Gastrocnemius medialis (tissue), 4 donors: ENCODE measurements at regions not wholly inside any gene's neighbourhood (a gene's known extent, or its start where the extent isn't known, plus 50 kb on each side); places are given as distances from the start of the nearest gene placed in this dataset.

Source experiments
- ATAC-seq, 2 donors: fragments of 150-250 bp; one replicate each; pipeline ENCODE4 v1.9.1; 2016
- DNase-seq, 2 donors: peaks; one replicate each; pipeline ENCODE4 v3.0.0-alpha.2; 2019
- H3K27ac ChIP-seq, 4 donors: fragments of 200-600 bp; sonication (generic); 1 replicate in 1 of 4; 2 replicates in 3 of 4; pipeline ENCODE4 v1.5.1; 2016 to 2018; ENCODE audit warnings: mild to moderate bottlenecking in 2 of 4, moderate library complexity in 1 of 4
- H3K27me3 ChIP-seq, 3 donors: fragments of 200-600 bp; sonication (generic) in 2 of 3; 1 replicate in 1 of 3; 2 replicates in 2 of 3; pipeline versions ENCODE4 v1.5.1 to v1.6.0; 2016 to 2019; ENCODE audit warnings: mild to moderate bottlenecking in 1 of 3, moderate library complexity in 1 of 3
- H3K36me3 ChIP-seq, 2 donors: fragments of 200-600 bp; sonication (generic) in 1 of 2; one replicate each; pipeline ENCODE4 v1.5.1; 2017 to 2018
- H3K4me1 ChIP-seq, 2 donors: fragments of 200-600 bp; sonication (generic) in 1 of 2; one replicate each; pipeline ENCODE4 v1.5.1; 2016 to 2017; ENCODE audit warnings: mild to moderate bottlenecking in 2 of 2
- H3K4me3 ChIP-seq, 4 donors: fragments of 200-600 bp; sonication (generic) in 3 of 4; 1 replicate in 1 of 4; 2 replicates in 3 of 4; pipeline ENCODE4 v1.5.1; 2016 to 2019; ENCODE audit warnings: mild to moderate bottlenecking in 2 of 4
- H3K9me3 ChIP-seq, 3 donors: fragments of 200-600 bp; sonication (generic) in 2 of 3; 1 replicate in 1 of 3; 2 replicates in 2 of 3; pipeline ENCODE4 v1.5.1; 2016 to 2019
- CTCF ChIP-seq, 5 experiments: fragments of 450-650 bp in 3 of 5; fragments of 200-600 bp in 2 of 5; sonication (generic) in 2 of 5; IDR thresholded peaks in 4 of 5; conservative IDR thresholded peaks in 1 of 5; 1 replicate in 4 of 5; 2 replicates in 1 of 5; pipeline ENCODE4 v1.5.1; 2016 to 2019; ENCODE audit warnings: antibody characterized with exemption in 5 of 5, mild to moderate bottlenecking in 3 of 5, moderate library complexity in 3 of 5
- POLR2A ChIP-seq, 2 donors: fragments of 450-650 bp; IDR thresholded peaks; one replicate each; pipeline ENCODE4 v1.6.1; 2017; ENCODE audit warnings: antibody characterized with exemption in 2 of 2, mild to moderate bottlenecking in 2 of 2, moderate library complexity in 2 of 2
- in situ Hi-C, 4 donors: fragments of 200-750 bp; cut with MboI; loops; one replicate each; pipeline versions ENCODE4 v1.15.0 to v1.8.0; 2017; ENCODE audit warnings: low sequenced_read_pairs in 4 of 4
- intact Hi-C: fragments of 100-400 bp; cut with DNase I; formaldehyde crosslinking; loops from one replicate; pipeline ENCODE4 v1.15.1; 2023; ENCODE audit warnings: low total_unique reads

GRCh38 chr6:49339096-49339495, 124.0 kb downstream of the MMUT start:
- TF ChIP-seq CTCF (IDR thresholded peaks at IDR 0.05 in 4 of 5, conservative IDR thresholded peaks at IDR 0.05 in 1 of 5) (no peak), POLR2A (IDR thresholded peaks at IDR 0.05) (no peak)
- in situ Hi-C loops = no loop called here
- no peaks in the 10 kb centered on the region for H3K36me3 ChIP-seq

GRCh38 chr6:49336514-49337131, 126.4 kb downstream of the MMUT start:
- in situ Hi-C loops = no loop called here
- ATAC-seq (no peak), DNase-seq (no peak)
- TF ChIP-seq POLR2A (IDR thresholded peaks at IDR 0.05) = no peak
- TF ChIP-seq CTCF (IDR thresholded peaks at IDR 0.05 in 4 of 5, conservative IDR thresholded peaks at IDR 0.05 in 1 of 5) = no peak
- Histone ChIP-seq H3K4me3 (no peak overlapping the region), H3K27me3 (no peaks in the 10 kb centered on the region), H3K36me3 (no peaks in the 10 kb centered on the region), H3K4me1 (no peaks in the 10 kb centered on the region), H3K9me3 (no peaks in the 10 kb centered on the region), H3K27ac (no peak overlapping the region)
- intact Hi-C loops = no loop called here

More at GRCh38 chr6:49339096-49339495, 124.0 kb downstream of the MMUT start:
- H3K4me1 ChIP-seq = no peaks in the 10 kb centered on the region
- H3K9me3 ChIP-seq = no peaks in the 10 kb centered on the region
- H3K4me3 ChIP-seq = no peak overlapping the region
- intact Hi-C loops = no loop called here
- no peak for DNase-seq
- no peak overlapping the region for H3K27ac ChIP-seq
- ATAC-seq = no peak
- no peaks in the 10 kb centered on the region for H3K27me3 ChIP-seq

DNA sequence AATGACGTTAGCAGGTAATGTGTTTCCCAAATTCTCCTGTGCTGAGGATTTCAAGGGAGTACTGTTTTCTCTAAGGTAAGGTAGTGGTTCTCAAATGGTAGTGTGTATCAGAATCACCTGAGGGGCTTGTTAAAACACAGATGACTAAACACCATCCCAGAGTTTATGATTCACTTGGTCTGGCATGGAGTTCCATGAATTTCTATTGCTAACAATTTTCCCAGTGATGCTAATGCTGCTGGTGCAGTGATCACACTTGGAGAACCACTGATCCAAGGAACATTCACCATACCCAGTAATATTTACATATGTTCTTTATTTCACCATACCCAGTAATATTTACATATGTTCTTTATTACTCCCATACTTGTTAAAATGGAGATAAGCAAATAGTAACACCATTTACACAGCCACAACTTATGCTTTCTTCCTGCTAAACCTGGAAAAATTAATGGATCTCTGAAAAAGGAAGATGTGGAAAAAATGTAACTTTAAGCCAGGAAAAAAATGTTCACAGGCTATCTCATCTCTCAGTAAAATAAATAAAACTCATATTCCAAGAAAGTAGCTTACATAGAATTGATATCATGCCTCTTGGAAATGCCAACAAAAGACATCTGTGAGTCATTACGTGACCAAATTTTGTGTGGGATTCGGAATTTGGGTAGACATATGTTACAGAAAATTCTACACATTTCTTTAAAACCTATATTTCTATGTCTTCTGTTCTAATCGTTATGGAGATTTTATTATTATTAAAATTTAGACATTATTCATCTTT, 129.5 kb downstream of the MMUT start:
- H3K9me3 ChIP-seq = no peaks in the 10 kb centered on the region
- ATAC-seq (no peak), DNase-seq (no peak)
- H3K27me3 ChIP-seq = no peaks in the 10 kb centered on the region
- no peak overlapping the region for H3K4me3 ChIP-seq
- intact Hi-C loops = no loop called here
- no peak overlapping the region for H3K27ac ChIP-seq
- H3K4me1 ChIP-seq = no peaks in the 10 kb centered on the region
- in situ Hi-C loops = no loop called here
- no peaks in the 10 kb centered on the region for H3K36me3 ChIP-seq
- TF ChIP-seq POLR2A (IDR thresholded peaks at IDR 0.05) = no peak
- no peak for TF ChIP-seq CTCF (IDR thresholded peaks at IDR 0.05 in 4 of 5, conservative IDR thresholded peaks at IDR 0.05 in 1 of 5)

GRCh38 chr6:49332781-49333180, 130.3 kb downstream of the MMUT start:
- no peaks in the 10 kb centered on the region for H3K4me1 ChIP-seq
- TF ChIP-seq CTCF (IDR thresholded peaks at IDR 0.05 in 4 of 5, conservative IDR thresholded peaks at IDR 0.05 in 1 of 5) (no peak), POLR2A (IDR thresholded peaks at IDR 0.05) (no peak)
- DNase-seq (no peak), ATAC-seq (no peak)
- H3K9me3 ChIP-seq = no peaks in the 10 kb centered on the region
- H3K27me3 ChIP-seq = no peaks in the 10 kb centered on the region
- in situ Hi-C loops = no loop called here
- no peak overlapping the region for H3K27ac ChIP-seq
- no peaks in the 10 kb centered on the region for H3K36me3 ChIP-seq
- H3K4me3 ChIP-seq = no peak overlapping the region
- intact Hi-C loops = no loop called here
